PC-9 (cell line): ENCODE measurements at regions not wholly inside any gene's neighbourhood (a gene's known extent, or its start where the extent isn't known, plus 50 kb on each side); places are given as distances from the start of the nearest gene placed in this dataset.
"Not testable (repeated sequence)": the region's sequence is repeated elsewhere in the genome, so short reads cannot be mapped to it uniquely, and the experiment has no call there.

Experiments
- BruUV-seq: library from RNA; stranded (reverse); fragments of 400-500 nt; replicated peaks from 2 replicates; lab custom pipeline; 2021; lab: Mats Ljungman, UMichigan
- CTCF ChIA-PET: fragments of 300-600 bp; sonication (Branson Sonifier 250); formaldehyde crosslinking; loops from one replicate; lab custom pipeline; 2022; ENCODE audit warnings: antibody characterized with exemption; lab: Charles Lee
- POLR2A ChIA-PET: fragments of 300-600 bp; sonication (Branson Sonifier 250); formaldehyde crosslinking; loops from one replicate; lab custom pipeline; 2022; ENCODE audit warnings: antibody characterized with exemption; ENCODE audit not compliant: unreplicated experiment; lab: Charles Lee
- DNase-seq, 2 experiments: peaks; one replicate each; pipeline versions ENCODE4 v3.0.0 to v3.0.0-alpha.2; 2015 to 2022; ENCODE audit warnings: mixed read lengths in 1 of 2
- H2AFZ ChIP-seq: fragments of 200-600 bp; sonication (generic); 2 replicates; pipeline ENCODE4 v1.8.1; 2017; ENCODE audit warnings: antibody characterized with exemption
- H3F3A ChIP-seq: fragments of 200-600 bp; sonication (generic); 2 replicates; pipeline ENCODE4 v1.8.1; 2017; ENCODE audit warnings: antibody characterized with exemption, mild to moderate bottlenecking, low read depth; ENCODE audit not compliant: insufficient read depth
- H3K27ac ChIP-seq: fragments of 200-600 bp; sonication (generic); 2 replicates; pipeline ENCODE4 v1.6.1; 2016; ENCODE audit warnings: mixed run types
- H3K27me3 ChIP-seq: fragments of 200-600 bp; sonication (generic); 2 replicates; pipeline ENCODE4 v1.6.1; 2016; ENCODE audit warnings: low read depth, mixed run types; ENCODE audit not compliant: insufficient read depth
- H3K36me3 ChIP-seq: fragments of 200-600 bp; sonication (generic); 2 replicates; pipeline ENCODE4 v1.6.1; 2016; ENCODE audit warnings: low read depth, mixed run types
- H3K4me1 ChIP-seq: fragments of 200-600 bp; sonication (generic); replicated peaks from 2 replicates; pipeline ENCODE4 v1.6.1; 2016; ENCODE audit warnings: mixed run types; ENCODE audit not compliant: insufficient read depth
- H3K4me2 ChIP-seq: fragments of 200-600 bp; sonication (generic); 2 replicates; pipeline ENCODE4 v1.6.1; 2017; ENCODE audit warnings: mixed run types
- H3K4me3 ChIP-seq: fragments of 200-600 bp; sonication (generic); 2 replicates; pipeline ENCODE4 v1.6.1; 2016; ENCODE audit warnings: mixed run types
- H3K79me2 ChIP-seq: fragments of 200-600 bp; sonication (generic); 2 replicates; pipeline ENCODE4 v1.6.1; 2017; ENCODE audit warnings: low read depth, mixed run types
- H3K9me2 ChIP-seq: fragments of 200-600 bp; sonication (generic); 2 replicates; pipeline ENCODE4 v1.8.1; 2017; ENCODE audit warnings: mild to moderate bottlenecking; ENCODE audit not compliant: insufficient read depth
- H3K9me3 ChIP-seq: fragments of 200-600 bp; sonication (generic); 2 replicates; pipeline ENCODE4 v1.8.1; 2016; ENCODE audit warnings: low read depth; ENCODE audit not compliant: insufficient read depth
- H4K20me1 ChIP-seq: fragments of 200-600 bp; sonication (generic); 2 replicates; pipeline ENCODE4 v1.8.1; 2017; ENCODE audit not compliant: insufficient read depth
- CTCF ChIP-seq: fragments of 200-600 bp; sonication (generic); conservative IDR thresholded peaks from 2 replicates; pipeline ENCODE4 v1.6.1; 2017; ENCODE audit warnings: mixed run types, antibody characterized with exemption, mild to moderate bottlenecking, moderate library complexity
- EZH2 ChIP-seq: fragments of 200-600 bp; sonication (generic); IDR thresholded peaks from 2 replicates; pipeline ENCODE4 v1.8.0; 2017; ENCODE audit warnings: antibody characterized with exemption, low read depth
- intact Hi-C: fragments of 100-400 bp; cut with micrococcal nuclease; formaldehyde crosslinking; loops from one replicate; pipeline ENCODE4 v1.10.0; 2022; ENCODE audit not compliant: unreplicated experiment

GRCh38 chrX:27136325-27136724 lies 326.8 kb downstream of the PPP4R3C start:
- CTCF ChIA-PET = no interaction called here

GRCh38 chrX:27132862-27133261 lies 330.3 kb downstream of the PPP4R3C start:
- intact Hi-C loops = no loop called here
- H3K4me1 ChIP-seq = no peaks in the 10 kb centered on the region
- H3K27me3 ChIP-seq = no peaks in the 10 kb centered on the region
- H3K79me2 ChIP-seq = no peaks in the 10 kb centered on the region
- H4K20me1 ChIP-seq = no peaks in the 10 kb centered on the region
- no peak overlapping the region for H2AFZ ChIP-seq
- no peaks in the 10 kb centered on the region for H3F3A ChIP-seq
- CTCF ChIA-PET = no interaction called here
- no peaks in the 10 kb centered on the region for H3K9me3 ChIP-seq
- H3K9me2 ChIP-seq = no peaks in the 10 kb centered on the region
- H3K4me2 ChIP-seq = no peak overlapping the region
- no peak overlapping the region for H3K4me3 ChIP-seq
- POLR2A ChIA-PET = no interaction called here
- H3K27ac ChIP-seq = no peak overlapping the region
- no TSS peak for BruUV-seq
- H3K36me3 ChIP-seq = no peaks in the 10 kb centered on the region
- no peak for TF ChIP-seq CTCF
- no peak for TF ChIP-seq EZH2
- no peak for DNase-seq

More at GRCh38 chrX:27136325-27136724, 326.8 kb downstream of the PPP4R3C start:
- Histone ChIP-seq H3K79me2 (no peaks in the 10 kb centered on the region), H2AFZ (no peak overlapping the region), H3F3A (no peaks in the 10 kb centered on the region), H3K4me1 (no peaks in the 10 kb centered on the region), H4K20me1 (no peaks in the 10 kb centered on the region), H3K27me3 (no peaks in the 10 kb centered on the region), H3K4me3 (no peak overlapping the region), H3K27ac (no peak overlapping the region), H3K9me2 (no peaks in the 10 kb centered on the region), H3K36me3 (no peaks in the 10 kb centered on the region), H3K4me2 (no peak overlapping the region), H3K9me3 (no peaks in the 10 kb centered on the region)
- no peak for TF ChIP-seq EZH2
- no peak for TF ChIP-seq CTCF
- BruUV-seq = no TSS peak
- POLR2A ChIA-PET = no interaction called here
- DNase-seq = no peak
- intact Hi-C loops = no loop called here

DNA sequence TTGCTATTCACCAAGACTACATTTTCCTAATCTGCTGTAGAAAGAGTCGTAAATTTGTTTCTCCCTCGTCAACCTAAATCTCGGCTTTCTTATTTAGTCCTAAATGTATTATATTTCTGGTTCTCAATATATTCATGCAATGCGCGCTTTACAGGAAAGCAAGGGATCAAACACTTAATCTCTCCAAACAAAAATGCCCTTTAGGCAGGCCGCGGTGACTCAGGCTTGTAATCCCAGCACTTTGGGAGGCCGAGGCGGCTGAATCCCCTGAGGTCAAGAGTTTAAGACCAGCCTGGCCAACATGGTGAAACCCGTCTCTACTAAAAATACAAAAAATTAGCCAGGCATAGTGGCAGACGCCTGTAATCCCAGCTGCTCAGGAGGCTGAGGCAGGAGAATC lies 376.0 kb downstream of the PPP4R3C start:
- H3K9me2 ChIP-seq, H3K4me1 ChIP-seq, intact Hi-C loops, H3K36me3 ChIP-seq, H4K20me1 ChIP-seq, H3K27me3 ChIP-seq, H3K4me2 ChIP-seq, H3K27ac ChIP-seq, H3K79me2 ChIP-seq, H3F3A ChIP-seq, BruUV-seq, H2AFZ ChIP-seq, H3K9me3 ChIP-seq, H3K4me3 ChIP-seq, POLR2A ChIA-PET, CTCF ChIA-PET, DNase-seq: not testable (repeated sequence)

DNA sequence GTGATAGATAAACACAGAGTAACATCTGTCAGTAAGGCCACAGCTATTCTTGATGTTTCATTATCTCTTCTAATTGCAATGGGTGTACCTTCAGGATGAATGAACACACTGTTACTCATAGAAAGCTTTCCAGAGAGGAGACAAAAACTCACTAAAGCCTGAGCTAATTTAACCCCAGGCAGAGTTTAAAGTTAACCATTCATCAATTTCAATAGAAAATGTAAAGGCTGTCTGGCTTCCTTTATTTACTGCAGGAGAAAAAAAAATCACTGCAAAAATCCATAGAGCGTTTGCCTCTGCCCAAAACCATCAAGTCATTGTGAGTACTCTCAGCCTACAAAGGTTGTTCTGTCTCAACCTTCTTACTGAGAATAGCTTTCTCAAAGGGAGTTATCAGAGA lies 376.9 kb downstream of the PPP4R3C start:
- H3K79me2 ChIP-seq = no peaks in the 10 kb centered on the region
- no peaks in the 10 kb centered on the region for H3K36me3 ChIP-seq
- intact Hi-C loops = no loop called here
- no peak for DNase-seq
- no peaks in the 10 kb centered on the region for H3K4me1 ChIP-seq
- H4K20me1 ChIP-seq = no peaks in the 10 kb centered on the region
- no peak overlapping the region for H2AFZ ChIP-seq
- H3K4me3 ChIP-seq = no peak overlapping the region
- no peak for TF ChIP-seq CTCF
- CTCF ChIA-PET = no interaction called here
- H3K9me2 ChIP-seq = no peaks in the 10 kb centered on the region
- no TSS peak for BruUV-seq
- no peak overlapping the region for H3K4me2 ChIP-seq
- H3K27ac ChIP-seq = no peak overlapping the region
- no peaks in the 10 kb centered on the region for H3K27me3 ChIP-seq
- POLR2A ChIA-PET = no interaction called here
- H3F3A ChIP-seq = no peaks in the 10 kb centered on the region
- no peaks in the 10 kb centered on the region for H3K9me3 ChIP-seq
